Liver (tissue), 8 donors: ENCODE measurements at regions not wholly inside any gene's neighbourhood (a gene's known extent, or its start where the extent isn't known, plus 50 kb on each side); places are given as distances from the start of the nearest gene placed in this dataset.

Source experiments
- DNase-seq: peaks from one replicate; pipeline ENCODE4 v3.0.0-alpha.2; 2017; ENCODE audit warnings: low spot score
- H3K27ac ChIP-seq, 2 donors: one replicate each; pipeline ENCODE4 v1.7.0; 2013; ENCODE audit warnings: inconsistent platforms in 2 of 2, low read length in 2 of 2, control low read depth in 1 of 2, low read depth in 1 of 2, mild to moderate bottlenecking in 1 of 2
- H3K27me3 ChIP-seq, 4 donors: one replicate each; pipeline versions ENCODE4 v1.6.1 to v1.7.0; 2013; ENCODE audit warnings: low read length in 3 of 4, inconsistent platforms in 1 of 4, mild to moderate bottlenecking in 1 of 4, moderate library complexity in 1 of 4; ENCODE audit not compliant: control insufficient read depth in 4 of 4, insufficient read depth in 4 of 4
- H3K36me3 ChIP-seq, 4 donors: one replicate each; pipeline versions ENCODE4 v1.6.1 to v1.7.0; 2013; ENCODE audit warnings: low read length in 3 of 4, mild to moderate bottlenecking in 3 of 4, low read depth in 1 of 4, moderate library complexity in 1 of 4; ENCODE audit not compliant: control insufficient read depth in 4 of 4, insufficient read depth in 3 of 4
- H3K4me1 ChIP-seq, 4 donors: one replicate each; pipeline versions ENCODE4 v1.6.1 to v1.7.0; 2013; ENCODE audit warnings: low read length in 3 of 4, mild to moderate bottlenecking in 3 of 4, moderate library complexity in 1 of 4; ENCODE audit not compliant: control insufficient read depth in 4 of 4, insufficient read depth in 4 of 4
- H3K4me3 ChIP-seq, 3 donors: one replicate each; pipeline versions ENCODE4 v1.6.1 to v1.7.0; 2013; ENCODE audit warnings: low read length in 3 of 3, control low read depth in 1 of 3, low read depth in 1 of 3, mild to moderate bottlenecking in 1 of 3
- H3K9ac ChIP-seq, 2 donors: one replicate each; pipeline ENCODE4 v1.7.0; 2013; ENCODE audit warnings: low read length in 2 of 2, mild to moderate bottlenecking in 2 of 2, moderate library complexity in 2 of 2, control low read depth in 1 of 2, low read depth in 1 of 2
- H3K9me3 ChIP-seq, 4 donors: one replicate each; pipeline versions ENCODE4 v1.6.1 to v1.7.0; 2013; ENCODE audit warnings: low read length in 3 of 4; ENCODE audit not compliant: control insufficient read depth in 4 of 4
- ATF3 ChIP-seq: IDR thresholded peaks from 2 replicates; pipeline ENCODE4 v1.6.1; 2016; ENCODE audit warnings: antibody characterized with exemption
- CTCF ChIP-seq: fragments of 150-350 bp; IDR thresholded peaks from 2 replicates; pipeline ENCODE4 v1.5.1; 2017; ENCODE audit warnings: improper control_type of control experiment, low read depth, low read length; ENCODE audit not compliant: missing input control
- EGR1 ChIP-seq, 2 donors: IDR thresholded peaks; 2 replicates each; pipeline ENCODE4 v1.6.1; 2016 to 2018; ENCODE audit warnings: antibody characterized with exemption in 2 of 2, low read depth in 2 of 2
- FOXA1 ChIP-seq: IDR thresholded peaks from 2 replicates; pipeline ENCODE4 v1.6.1; 2016; ENCODE audit warnings: antibody characterized with exemption
- FOXA2 ChIP-seq: IDR thresholded peaks from 2 replicates; pipeline ENCODE4 v1.6.1; 2016; ENCODE audit warnings: antibody characterized with exemption
- GABPA ChIP-seq, 2 donors: IDR thresholded peaks in 1 of 2; conservative IDR thresholded peaks in 1 of 2; 2 replicates each; pipeline ENCODE4 v1.6.1; 2016; ENCODE audit warnings: antibody characterized with exemption in 2 of 2, mild to moderate bottlenecking in 1 of 2, moderate library complexity in 1 of 2
- HNF4A ChIP-seq, 2 donors: conservative IDR thresholded peaks; 2 replicates each; pipeline ENCODE4 v1.6.1; 2016; ENCODE audit warnings: antibody characterized with exemption in 2 of 2, mild to moderate bottlenecking in 2 of 2
- HNF4G ChIP-seq: IDR thresholded peaks from 2 replicates; pipeline ENCODE4 v1.6.1; 2016; ENCODE audit warnings: antibody characterized with exemption
- JUND ChIP-seq, 2 donors: IDR thresholded peaks; 2 replicates each; pipeline ENCODE4 v1.6.1; 2016; ENCODE audit warnings: antibody characterized with exemption in 2 of 2
- NR2F2 ChIP-seq: IDR thresholded peaks from 2 replicates; pipeline ENCODE4 v1.6.1; 2016; ENCODE audit warnings: antibody characterized with exemption
- RAD21 ChIP-seq, 2 donors: IDR thresholded peaks; 2 replicates each; pipeline ENCODE4 v1.6.1; 2016; ENCODE audit warnings: antibody characterized with exemption in 2 of 2, mild to moderate bottlenecking in 2 of 2
- RXRA ChIP-seq, 2 donors: IDR thresholded peaks; 2 replicates each; pipeline ENCODE4 v1.6.1; 2017 to 2018; ENCODE audit warnings: antibody characterized with exemption in 2 of 2, mild to moderate bottlenecking in 1 of 2
- SP1 ChIP-seq: IDR thresholded peaks from 2 replicates; pipeline ENCODE4 v1.6.1; 2018; ENCODE audit warnings: antibody characterized with exemption, mild to moderate bottlenecking
- YY1 ChIP-seq: IDR thresholded peaks from 2 replicates; pipeline ENCODE4 v1.6.1; 2016; ENCODE audit warnings: antibody characterized with exemption, mild to moderate bottlenecking
- ZBTB33 ChIP-seq: IDR thresholded peaks from 2 replicates; pipeline ENCODE4 v1.6.1; 2016; ENCODE audit warnings: antibody characterized with exemption
- WGBS: extraction: QIAGEN DNeasy Blood & Tissue Kit; methylation state at CpG from one replicate; pipeline ENCODE4 v1.1.7; 2013; 5-methylcytosine and 5-hydroxymethylcytosine counted together
- donor health status: healthy.
- donor health status: healthy.
- donor health status: healthy.
- donor health status: healthy.
- donor health status: healthy.

GRCh38 chr20:57769756-57770155 is 59.9 kb upstream of the PMEPA1 start:
- no peak overlapping the region for H3K9ac ChIP-seq

GRCh38 chr20:57768519-57768918 is 58.7 kb upstream of the PMEPA1 start:
- Histone ChIP-seq H3K4me3 (no peak overlapping the region), H3K9ac (no peak overlapping the region), H3K27ac (no peak overlapping the region), H3K27me3 (peaks cover 0 to 2% (median 0%) of the 10 kb centered on the region in 4 donors), H3K9me3 (no peaks in the 10 kb centered on the region), H3K36me3 (no peaks in the 10 kb centered on the region), H3K4me1 (no peaks in the 10 kb centered on the region)
- TF ChIP-seq NR2F2 = no peak
- no peak for TF ChIP-seq SP1
- no peak for TF ChIP-seq GABPA (IDR thresholded peaks at IDR 0.05 in 1 of 2, conservative IDR thresholded peaks at IDR 0.05 in 1 of 2)
- TF ChIP-seq HNF4G = no peak
- TF ChIP-seq FOXA2 = no peak
- TF ChIP-seq RAD21 (IDR thresholded peaks at IDR 0.05) = no peak
- TF ChIP-seq YY1 = no peak
- no peak for TF ChIP-seq HNF4A (conservative IDR thresholded peaks at IDR 0.05)
- TF ChIP-seq EGR1 (IDR thresholded peaks at IDR 0.05; ENCODE audit: low read depth in 2 of 2) = no peak
- no peak for TF ChIP-seq CTCF
- TF ChIP-seq ATF3 = no peak
- 64% methylated on average over 1 of the region's 1 CpG for WGBS
- no peak for DNase-seq

More at GRCh38 chr20:57769756-57770155, 59.9 kb upstream of the PMEPA1 start:
- no peak overlapping the region for H3K4me3 ChIP-seq
- H3K36me3 ChIP-seq = no peaks in the 10 kb centered on the region
- H3K27me3 ChIP-seq = peaks cover 0 to 2% (median 0%) of the 10 kb centered on the region in 4 donors
- no peak overlapping the region for H3K27ac ChIP-seq
- no peaks in the 10 kb centered on the region for H3K4me1 ChIP-seq
- no peak for TF ChIP-seq HNF4A (conservative IDR thresholded peaks at IDR 0.05)
- no peak for TF ChIP-seq ZBTB33
- TF ChIP-seq JUND (IDR thresholded peaks at IDR 0.05) = no peak
- no peak for TF ChIP-seq FOXA1
- TF ChIP-seq RXRA (IDR thresholded peaks at IDR 0.05) = no peak
- TF ChIP-seq CTCF = no peak
- no peak for TF ChIP-seq SP1
- no peaks in the 10 kb centered on the region for H3K9me3 ChIP-seq
- WGBS = 43% methylated on average over 5 of the region's 5 CpGs
- no peak for DNase-seq
